GM12878 (cell line): ENCODE measurements at regions not wholly inside any gene's neighbourhood (a gene's known extent, or its start where the extent isn't known, plus 50 kb on each side); places are given as distances from the start of the nearest gene placed in this dataset.

ENCODE experiments used
- ATAC-seq: fragments of 200-7000 bp; cut with Tn5 transposase; 3 replicates; pipeline ENCODE4 v1.9.1; 2020; ENCODE audit warnings: mild to moderate bottlenecking, moderate library complexity
- BruUV-seq: library from RNA; stranded (reverse); fragments of 400-500 nt; replicated peaks from 2 replicates; lab custom pipeline; 2021; lab: Mats Ljungman, UMichigan
- CTCF ChIA-PET: fragments of 300-600 bp; sonication (Branson Sonifier 250); formaldehyde crosslinking; extraction: SDS; loops from one replicate; lab custom pipeline; 2021; ENCODE audit warnings: inconsistent platforms; lab: Yijun Ruan, JAX
- POLR2A ChIA-PET: fragments of 350-600 bp; formaldehyde crosslinking; extraction: SDS; loops from one replicate; lab custom pipeline; 2021; ENCODE audit warnings: inconsistent platforms; lab: Charles Lee
- RAD21 ChIA-PET: fragments of 300-600 bp; sonication (Branson Sonifier 250); formaldehyde crosslinking; loops from one replicate; lab custom pipeline; 2023; ENCODE audit warnings: antibody characterized with exemption; ENCODE audit not compliant: unreplicated experiment; lab: Charles Lee
- SMC1A ChIA-PET: fragments of 300-600 bp; sonication (Branson Sonifier 250); formaldehyde crosslinking; loops from one replicate; lab custom pipeline; 2023; ENCODE audit not compliant: unreplicated experiment, uncharacterized antibody; lab: Charles Lee
- DNase-seq: peaks from one replicate; pipeline ENCODE4 v3.0.0-alpha.2; 2011; ENCODE audit warnings: low read depth, low spot score
- FAIRE-seq: peaks from 3 replicates; lab custom pipeline; 2011; peaks lifted over from hg19 to GRCh38; lab: Jason Lieb, UNC
- H2AFZ ChIP-seq: 2 replicates; pipeline ENCODE4 v1.6.0; 2011; ENCODE audit warnings: low read depth, low read length, control low read depth; ENCODE audit not compliant: control insufficient read depth
- H3K27ac ChIP-seq: 2 replicates; pipeline ENCODE4 v1.5.1; 2011; ENCODE audit warnings: control low read depth; ENCODE audit not compliant: control insufficient read depth, insufficient read depth
- H3K27me3 ChIP-seq, 2 experiments: replicated peaks in 1 of 2; 2 replicates each; pipeline versions ENCODE4 v1.6.0 to v1.6.1; 2011; ENCODE audit warnings: low read length in 1 of 2; ENCODE audit not compliant: control insufficient read depth in 2 of 2, insufficient read depth in 2 of 2
- H3K36me3 ChIP-seq, 2 experiments: 2 replicates each; pipeline ENCODE4 v1.5.1; 2011; ENCODE audit warnings: low read length in 1 of 2; ENCODE audit not compliant: control insufficient read depth in 2 of 2, insufficient read depth in 2 of 2
- H3K4me1 ChIP-seq: 2 replicates; pipeline ENCODE4 v1.6.1; 2011; ENCODE audit warnings: mild to moderate bottlenecking, low read length, moderate library complexity, mixed read lengths; ENCODE audit not compliant: control insufficient read depth, insufficient read depth
- H3K4me2 ChIP-seq: 2 replicates; pipeline ENCODE4 v1.6.0; 2011; ENCODE audit warnings: control low read depth; ENCODE audit not compliant: control insufficient read depth, insufficient read depth
- H3K4me3 ChIP-seq: fragments of 200-600 bp; sonication (generic); 2 replicates; pipeline ENCODE4 v1.5.1; 2016
- H3K79me2 ChIP-seq: 2 replicates; pipeline ENCODE4 v1.6.0; 2011; ENCODE audit warnings: low read length; ENCODE audit not compliant: control insufficient read depth, insufficient read depth
- H3K9ac ChIP-seq: 2 replicates; pipeline ENCODE4 v1.8.0; 2011; ENCODE audit warnings: low read length, control low read depth, mixed read lengths; ENCODE audit not compliant: control insufficient read depth, insufficient read depth
- H3K9me3 ChIP-seq: replicated peaks from 3 replicates; pipeline ENCODE4 v1.5.1; 2011; ENCODE audit warnings: mild to moderate bottlenecking, low read length; ENCODE audit not compliant: control insufficient read depth, insufficient read depth
- H4K20me1 ChIP-seq: 2 replicates; pipeline ENCODE4 v1.6.0; 2011; ENCODE audit not compliant: control insufficient read depth, insufficient read depth
- BMI1 ChIP-seq: fragments of 450-650 bp; IDR thresholded peaks from 2 replicates; pipeline ENCODE4 v1.6.1; 2016; ENCODE audit warnings: mild to moderate bottlenecking, moderate library complexity, borderline replicate concordance
- CEBPZ ChIP-seq: fragments of 150-350 bp; IDR thresholded peaks from 2 replicates; pipeline ENCODE4 v1.6.1; 2016; ENCODE audit warnings: low read depth, low read length
- IRF3 ChIP-seq: fragments of 450-650 bp; IDR thresholded peaks from 2 replicates; pipeline ENCODE4 v1.6.1; 2014; ENCODE audit warnings: mild to moderate bottlenecking
- IRF4 ChIP-seq: IDR thresholded peaks from 2 replicates; pipeline ENCODE4 v1.6.1; 2011; ENCODE audit warnings: low read depth, low read length
- NBN ChIP-seq: fragments of 450-650 bp; IDR thresholded peaks from 2 replicates; pipeline ENCODE4 v1.6.1; 2016
- NFXL1 ChIP-seq: fragments of 450-650 bp; IDR thresholded peaks from 2 replicates; pipeline ENCODE4 v1.6.1; 2017; ENCODE audit warnings: antibody characterized with exemption, mild to moderate bottlenecking, borderline replicate concordance
- POLR2A ChIP-seq: IDR thresholded peaks from 2 replicates; pipeline ENCODE4 v1.6.1; 2011; ENCODE audit warnings: low read depth, mild to moderate bottlenecking, low read length
- RBBP5 ChIP-seq: fragments of 200-600 bp; sonication (generic); conservative IDR thresholded peaks from 2 replicates; pipeline ENCODE4 v1.6.1; 2016
- SMARCA5 ChIP-seq: fragments of 450-650 bp; IDR thresholded peaks from 2 replicates; pipeline ENCODE4 v1.6.1; 2017; ENCODE audit warnings: mild to moderate bottlenecking
- SUPT20H ChIP-seq: IDR thresholded peaks from 2 replicates; pipeline ENCODE4 v1.6.1; 2011; ENCODE audit warnings: low read depth, mild to moderate bottlenecking, low read length, moderate library complexity, borderline replicate concordance; ENCODE audit not compliant: control insufficient read depth
- WGBS: methylation state at CpG from one replicate; pipeline ENCODE4 v1.1.6; 2016; ENCODE audit warnings: low lambda C conversion rate; ENCODE audit not compliant: insufficient replicate concordance, insufficient coverage; ENCODE audit errors: missing lambda C conversion rate; 5-methylcytosine and 5-hydroxymethylcytosine counted together
- in situ Hi-C: fragments of 300-500 bp; cut with MboI; formaldehyde crosslinking; loops from 9 replicates; pipeline ENCODE4 v1.14.3; 2018; ENCODE audit warnings: mixed read lengths
- intact Hi-C: fragments of 100-400 bp; cut with micrococcal nuclease; formaldehyde crosslinking; loops from one replicate; pipeline ENCODE4 v1.14.2; 2022; ENCODE audit not compliant: unreplicated experiment

GRCh38 chr10:131014271-131014670, 297.2 kb downstream of the TCERG1L start:
- RAD21 ChIA-PET: no interaction called here
- in situ Hi-C loops (no loop called here), intact Hi-C loops (no loop called here)
- ATAC-seq (no peak), FAIRE-seq (no peak), DNase-seq (no peak)
- POLR2A ChIA-PET: no interaction called here
- Histone ChIP-seq H3K4me2 (no peak overlapping the region), H3K9ac (no peak overlapping the region), H3K27ac (no peak overlapping the region), H3K36me3 (no peaks in the 10 kb centered on the region), H3K79me2 (no peaks in the 10 kb centered on the region), H3K27me3 (no peaks in the 10 kb centered on the region), H3K4me1 (no peaks in the 10 kb centered on the region), H2AFZ (no peak overlapping the region), H3K9me3 (no peaks in the 10 kb centered on the region; the same call in 2 of the 3 replicates), H3K4me3 (no peak overlapping the region), H4K20me1 (no peaks in the 10 kb centered on the region)
- 33% methylated on average over 2 of the region's 3 CpGs for WGBS
- BruUV-seq: no TSS peak
- CTCF ChIA-PET: no interaction called here
- SMC1A ChIA-PET: no interaction called here
- TF ChIP-seq IRF3 (no peak), CEBPZ (no peak), IRF4 (no peak), NFXL1 (no peak), POLR2A (no peak), SUPT20H (no peak), NBN (no peak), RBBP5 (no peak), BMI1 (no peak), SMARCA5 (no peak)
